Body of pancreas (tissue), 4 donors: ENCODE measurements at regions not wholly inside any gene's neighbourhood (a gene's known extent, or its start where the extent isn't known, plus 50 kb on each side); places are given as distances from the start of the nearest gene placed in this dataset.

Experiments used
- CTCF ChIP-seq, 7 experiments: fragments of 450-650 bp in 4 of 7; fragments of 200-600 bp in 3 of 7; sonication (generic) in 3 of 7; IDR thresholded peaks; one replicate each; pipeline ENCODE4 v1.5.1; 2016 to 2019; ENCODE audit warnings: antibody characterized with exemption in 7 of 7
- POLR2A ChIP-seq, 3 donors: fragments of 450-650 bp; IDR thresholded peaks; one replicate each; pipeline ENCODE4 v1.6.1; 2016; ENCODE audit warnings: antibody characterized with exemption in 3 of 3, mild to moderate bottlenecking in 2 of 3

GRCh38 chr7:131020759-131021261, 286.8 kb upstream of the KLF14 start:
- TF ChIP-seq CTCF (IDR thresholded peaks at IDR 0.05) (no peak), POLR2A (IDR thresholded peaks at IDR 0.05) (no peak)
